Esophagus squamous epithelium (tissue), 5 donors: ENCODE measurements at regions not wholly inside any gene's neighbourhood (a gene's known extent, or its start where the extent isn't known, plus 50 kb on each side); places are given as distances from the start of the nearest gene placed in this dataset.

Experiments
- DNase-seq: peaks from one replicate; lab custom pipeline; 2025; lab: John Stamatoyannopoulos, UW
- H3K27ac ChIP-seq, 4 donors: fragments of 200-600 bp; sonication (generic); one replicate each; pipeline ENCODE4 v1.5.1; 2016 to 2019; ENCODE audit warnings: mild to moderate bottlenecking in 1 of 4
- H3K27me3 ChIP-seq, 4 donors: fragments of 200-600 bp; sonication (generic); 1 replicate in 3 of 4; 2 replicates in 1 of 4; pipeline versions ENCODE4 v1.5.1 to v1.6.0; 2017 to 2021; ENCODE audit warnings: antibody characterized with exemption in 1 of 4
- H3K36me3 ChIP-seq, 3 donors: fragments of 200-600 bp; sonication (generic); one replicate each; pipeline ENCODE4 v1.5.1; 2016 to 2019
- H3K4me1 ChIP-seq, 3 donors: fragments of 200-600 bp; sonication (generic); one replicate each; pipeline ENCODE4 v1.5.1; 2017 to 2019
- H3K4me3 ChIP-seq, 4 donors: fragments of 200-600 bp; sonication (generic); 1 replicate in 3 of 4; 2 replicates in 1 of 4; pipeline ENCODE4 v1.5.1; 2016 to 2019; ENCODE audit warnings: mild to moderate bottlenecking in 2 of 4, moderate library complexity in 1 of 4
- H3K9me3 ChIP-seq, 3 donors: fragments of 200-600 bp; sonication (generic); one replicate each; pipeline ENCODE4 v1.5.1; 2016 to 2019
- POLR2A ChIP-seq, 4 donors: fragments of 450-650 bp; IDR thresholded peaks; one replicate each; pipeline ENCODE4 v1.6.1; 2017; ENCODE audit warnings: antibody characterized with exemption in 4 of 4, mild to moderate bottlenecking in 4 of 4, moderate library complexity in 3 of 4
- WGBS, 2 donors: methylation state at CpG; one replicate each; pipeline ENCODE4 v1.1.5; 2018; 5-methylcytosine and 5-hydroxymethylcytosine counted together
- intact Hi-C: fragments of 100-400 bp; cut with DNase I; formaldehyde crosslinking; loops from one replicate; pipeline ENCODE4 v1.15.0; 2022
- TF ChIP-seq, protein P1 (sequence below), 6 experiments: fragments of 450-650 bp in 4 of 6; fragments of 200-600 bp in 2 of 6; sonication (generic) in 2 of 6; IDR thresholded peaks; one replicate each; pipeline ENCODE4 v1.5.1; 2016 to 2019; ENCODE audit warnings: antibody characterized with exemption in 6 of 6, mild to moderate bottlenecking in 4 of 6, moderate library complexity in 4 of 6
- donor health status: DM: yes; HTN: yes; CAD: no.

DNA sequence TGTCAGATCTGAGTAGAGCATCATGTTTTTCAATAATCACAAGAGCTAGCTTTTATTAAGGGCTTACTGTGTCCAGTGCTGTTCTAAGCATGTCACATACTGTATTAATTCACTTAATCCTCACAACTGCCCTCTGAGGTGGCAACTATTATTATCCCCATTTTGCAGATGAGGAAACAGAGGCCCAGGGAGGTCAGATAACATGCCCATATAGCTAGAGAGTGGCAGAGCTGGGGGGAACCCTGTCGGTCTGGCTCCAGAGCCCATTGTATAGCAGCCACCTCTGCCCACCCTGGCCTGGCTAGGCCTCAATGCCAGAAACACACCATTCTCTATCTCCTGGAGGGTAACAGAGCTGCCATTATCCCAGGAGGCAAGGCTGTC lies 113.2 kb downstream of the B3GNT2 start:
- peaks cover 34 to 63% (median 40%) of the 10 kb centered on the region in 3 donors for H3K4me1 ChIP-seq
- H3K27ac ChIP-seq = peak overlapping the region in 2 of 4 donors; percentile 41 to 51
- no CpG with 5 or more reads among the region's 1 CpG for WGBS, 2 donors
- no peak overlapping the region for H3K4me3 ChIP-seq
- TF ChIP-seq, protein P1, sequence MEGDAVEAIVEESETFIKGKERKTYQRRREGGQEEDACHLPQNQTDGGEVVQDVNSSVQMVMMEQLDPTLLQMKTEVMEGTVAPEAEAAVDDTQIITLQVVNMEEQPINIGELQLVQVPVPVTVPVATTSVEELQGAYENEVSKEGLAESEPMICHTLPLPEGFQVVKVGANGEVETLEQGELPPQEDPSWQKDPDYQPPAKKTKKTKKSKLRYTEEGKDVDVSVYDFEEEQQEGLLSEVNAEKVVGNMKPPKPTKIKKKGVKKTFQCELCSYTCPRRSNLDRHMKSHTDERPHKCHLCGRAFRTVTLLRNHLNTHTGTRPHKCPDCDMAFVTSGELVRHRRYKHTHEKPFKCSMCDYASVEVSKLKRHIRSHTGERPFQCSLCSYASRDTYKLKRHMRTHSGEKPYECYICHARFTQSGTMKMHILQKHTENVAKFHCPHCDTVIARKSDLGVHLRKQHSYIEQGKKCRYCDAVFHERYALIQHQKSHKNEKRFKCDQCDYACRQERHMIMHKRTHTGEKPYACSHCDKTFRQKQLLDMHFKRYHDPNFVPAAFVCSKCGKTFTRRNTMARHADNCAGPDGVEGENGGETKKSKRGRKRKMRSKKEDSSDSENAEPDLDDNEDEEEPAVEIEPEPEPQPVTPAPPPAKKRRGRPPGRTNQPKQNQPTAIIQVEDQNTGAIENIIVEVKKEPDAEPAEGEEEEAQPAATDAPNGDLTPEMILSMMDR (IDR thresholded peaks at IDR 0.05) = no peak
- TF ChIP-seq POLR2A (IDR thresholded peaks at IDR 0.05) = no peak
- intact Hi-C loops = no loop called here
- no peaks in the 10 kb centered on the region for H3K9me3 ChIP-seq
- no peaks in the 10 kb centered on the region for H3K27me3 ChIP-seq
- no peaks in the 10 kb centered on the region for H3K36me3 ChIP-seq
- no peak for DNase-seq

DNA sequence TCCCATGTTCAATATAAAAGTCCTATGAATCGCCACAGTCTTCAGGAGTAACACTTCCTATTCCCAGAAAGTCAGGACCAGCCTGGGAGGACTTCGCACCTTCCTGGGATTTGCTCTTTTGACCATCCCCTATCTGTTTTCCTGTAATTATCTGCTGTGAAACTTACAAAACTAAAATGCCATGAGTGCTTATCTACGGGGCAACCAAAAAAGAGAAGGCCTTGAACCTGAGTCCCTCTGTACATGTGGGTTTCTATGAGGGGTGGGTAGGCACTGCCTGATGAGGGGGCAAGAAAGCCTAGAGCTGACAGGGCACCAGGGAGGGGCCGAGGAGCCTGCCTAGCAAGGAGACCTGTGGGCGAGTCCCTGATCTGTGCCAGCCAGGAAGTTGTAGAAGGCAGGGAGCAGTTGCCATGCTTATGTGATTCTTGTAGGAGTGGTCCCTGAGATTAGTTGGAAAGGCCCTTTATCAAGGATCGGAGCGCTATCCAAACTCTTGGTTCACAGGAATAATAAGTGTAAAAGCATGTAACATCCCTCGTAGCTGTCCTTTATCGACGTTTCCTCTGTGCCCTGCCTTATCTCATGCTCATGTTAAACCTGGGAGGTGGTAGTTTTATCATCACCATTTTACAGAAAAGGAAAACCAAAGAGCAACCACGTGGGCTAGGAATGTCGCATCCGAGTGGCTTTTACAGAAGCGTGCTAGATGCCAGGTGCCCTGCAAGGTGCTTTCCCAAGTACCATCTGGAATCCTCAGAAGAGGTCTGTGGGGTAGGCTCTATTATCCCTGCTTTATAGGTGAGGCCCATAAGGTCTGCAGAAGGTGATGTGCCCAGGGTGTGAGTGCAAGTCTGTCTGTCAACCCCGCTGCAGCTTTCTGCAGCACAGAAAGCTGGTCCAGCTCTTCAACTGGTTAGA lies 111.8 kb downstream of the B3GNT2 start:
- H3K4me3 ChIP-seq = no peak overlapping the region
- H3K27me3 ChIP-seq = no peaks in the 10 kb centered on the region
- intact Hi-C loops = no loop called here
- WGBS, 2 donors = 62 to 68% methylated on average over 14 to 15 of the region's 15 CpGs
- no peaks in the 10 kb centered on the region for H3K36me3 ChIP-seq
- H3K4me1 ChIP-seq = peaks cover 34 to 66% (median 40%) of the 10 kb centered on the region in 3 donors
- TF ChIP-seq, protein P1 (IDR thresholded peaks at IDR 0.05) = no peak
- TF ChIP-seq POLR2A (IDR thresholded peaks at IDR 0.05) = no peak
- peak overlapping the region; percentile 80 to 89 (median 86) for H3K27ac ChIP-seq
- no peaks in the 10 kb centered on the region for H3K9me3 ChIP-seq
- DNase-seq = no peak

DNA sequence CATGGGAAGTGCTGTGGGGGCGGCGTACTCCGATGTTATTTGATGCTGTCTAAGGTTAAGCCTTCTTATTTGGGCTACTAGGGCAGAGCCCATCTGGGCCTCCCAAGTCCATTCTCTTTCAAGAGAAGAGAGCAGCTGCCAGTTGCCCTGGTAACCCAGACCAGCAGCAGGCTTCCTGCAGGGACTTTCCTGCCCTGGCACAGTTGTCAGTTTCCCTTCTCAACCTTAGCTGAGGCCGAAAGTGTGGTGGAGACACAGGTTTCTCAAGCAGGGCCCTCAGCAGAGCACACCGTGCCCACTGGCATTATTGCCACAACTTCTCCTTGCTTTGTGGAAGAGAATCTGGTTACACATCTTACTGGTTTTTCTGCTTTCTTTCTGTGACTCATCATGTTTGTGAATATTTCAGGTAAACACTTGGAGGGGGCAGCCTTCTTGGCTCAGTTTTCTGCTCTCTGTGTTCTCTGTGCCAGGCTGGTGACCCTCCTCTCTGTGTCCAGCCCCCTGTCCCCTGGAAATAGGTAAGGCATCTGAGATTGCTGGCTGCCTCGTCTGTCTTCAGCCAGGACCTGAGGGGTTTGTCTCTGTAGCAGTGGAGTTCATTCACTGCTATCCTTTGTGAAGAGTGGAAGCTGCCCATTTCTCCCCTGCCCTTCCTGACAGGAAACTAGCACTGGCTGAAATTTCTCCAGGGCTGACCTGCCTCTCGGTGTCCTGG lies 111.0 kb downstream of the B3GNT2 start:
- TF ChIP-seq POLR2A (IDR thresholded peaks at IDR 0.05) = no peak
- TF ChIP-seq, protein P1 (IDR thresholded peaks at IDR 0.05) = no peak
- 19 to 45% methylated on average over 4 to 7 of the region's 7 CpGs for WGBS, 2 donors
- Histone ChIP-seq H3K9me3 (no peaks in the 10 kb centered on the region), H3K27ac (peak overlapping the region; percentile 80 to 89 (median 86)), H3K4me3 (no peak overlapping the region), H3K27me3 (no peaks in the 10 kb centered on the region), H3K4me1 (peaks cover 34 to 66% (median 40%) of the 10 kb centered on the region in 3 donors), H3K36me3 (no peaks in the 10 kb centered on the region)
- DNase-seq = no peak
- intact Hi-C loops = no loop called here

DNA sequence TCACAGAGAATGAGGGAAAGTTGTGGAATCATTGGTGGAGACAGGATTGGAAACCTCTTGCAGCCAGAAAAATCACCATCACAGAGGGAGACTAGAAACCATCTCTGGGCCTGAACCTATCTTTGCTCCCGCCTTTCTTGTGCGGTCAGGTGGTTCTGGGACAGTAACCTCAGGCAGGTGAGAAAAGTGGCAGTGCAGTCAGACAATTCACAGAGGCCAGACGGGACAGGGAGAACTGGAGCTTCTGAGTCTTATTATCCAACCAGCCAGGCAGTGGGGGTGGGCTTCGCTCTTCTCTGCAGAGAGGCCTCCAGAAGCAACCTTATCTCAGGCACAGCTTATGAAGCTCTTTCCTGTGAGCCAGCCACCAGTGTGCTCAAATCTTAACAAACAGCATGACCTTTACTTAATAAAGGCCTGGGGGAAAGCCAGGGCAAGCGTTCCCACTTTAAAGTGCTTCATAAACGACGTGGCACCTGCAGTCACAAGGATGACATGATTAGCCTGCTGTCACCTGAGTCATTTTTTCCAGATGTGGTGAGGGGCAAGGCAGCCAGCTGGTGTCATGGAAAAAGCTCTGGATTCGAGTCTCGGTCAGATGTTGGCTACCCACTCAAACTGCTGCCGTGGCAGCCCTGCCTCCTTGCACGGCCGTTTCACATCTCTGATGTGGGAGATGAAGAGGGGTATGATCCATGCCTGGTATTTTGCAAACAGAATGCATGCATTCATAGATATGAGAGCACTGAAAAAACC lies 109.7 kb downstream of the B3GNT2 start:
- no peak for TF ChIP-seq POLR2A (IDR thresholded peaks at IDR 0.05)
- TF ChIP-seq, protein P1 (IDR thresholded peaks at IDR 0.05) = no peak
- 64 to 76% methylated on average over 10 to 11 of the region's 12 CpGs for WGBS, 2 donors
- no peaks in the 10 kb centered on the region for H3K36me3 ChIP-seq
- peak overlapping the region; percentile 43 to 89 (median 77) for H3K27ac ChIP-seq
- H3K27me3 ChIP-seq = no peaks in the 10 kb centered on the region
- DNase-seq = no peak
- H3K9me3 ChIP-seq = no peaks in the 10 kb centered on the region
- no peak overlapping the region for H3K4me3 ChIP-seq
- peaks cover 34 to 66% (median 40%) of the 10 kb centered on the region in 3 donors for H3K4me1 ChIP-seq
- intact Hi-C loops = no loop called here
